HG03039 (cell line): ENCODE measurements at regions not wholly inside any gene's neighbourhood (a gene's known extent, or its start where the extent isn't known, plus 50 kb on each side); places are given as distances from the start of the nearest gene placed in this dataset.

Experiments used
- ATAC-seq: cut with Tn5 transposase; IDR thresholded peaks from one replicate; pipeline ENCODE4 v1.9.1; 2021; ENCODE audit warnings: mild to moderate bottlenecking, moderate library complexity; ENCODE audit not compliant: unreplicated experiment

DNA sequence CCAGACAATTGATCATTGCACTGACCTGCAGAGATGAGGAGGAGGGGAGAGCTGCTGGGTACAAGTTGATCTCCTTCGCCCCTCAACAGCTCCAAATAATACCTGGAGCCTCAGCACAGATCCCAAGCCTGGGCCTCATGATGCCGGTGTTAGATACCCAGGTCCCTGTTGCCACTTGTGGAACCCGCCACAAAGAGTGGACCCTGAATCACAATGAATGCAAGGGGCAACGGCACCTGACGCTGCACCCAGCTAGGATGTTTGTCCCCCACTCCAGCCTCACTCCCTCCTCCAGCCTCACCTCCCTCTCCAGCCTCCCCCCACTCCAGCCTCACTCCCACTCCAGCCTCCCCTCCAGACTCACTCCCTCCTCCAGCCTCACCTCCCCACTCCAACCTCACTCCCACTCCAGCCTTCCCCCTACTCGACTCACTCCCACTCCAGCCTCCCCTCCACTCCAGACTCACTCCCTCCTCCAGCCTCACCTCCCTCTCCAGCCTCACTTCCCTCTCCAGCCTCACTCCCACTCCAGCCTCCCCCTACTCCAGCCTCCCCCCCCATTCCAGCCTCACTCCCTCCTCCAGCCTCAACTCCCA, 879.0 kb downstream of the BRD1 start:
- ATAC-seq: no peak

DNA sequence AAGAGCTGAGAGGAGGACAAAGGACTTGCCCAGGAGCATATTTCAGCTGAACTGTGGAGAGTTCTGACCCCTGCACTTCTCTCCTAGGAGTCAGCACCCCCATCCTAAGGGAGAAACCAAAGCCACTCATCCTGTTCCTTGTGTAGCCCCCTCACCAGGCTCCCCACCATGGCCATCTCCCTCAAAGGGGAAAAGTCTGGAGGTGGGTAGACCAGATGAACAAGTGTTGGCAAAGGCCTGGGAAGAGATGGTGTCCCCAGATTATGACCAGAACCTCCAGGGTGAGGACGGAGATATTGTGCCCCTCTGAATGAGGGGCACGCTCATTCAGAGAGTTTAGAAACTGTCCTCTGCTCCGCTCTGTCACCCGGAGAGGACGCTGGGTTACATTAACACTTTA, 880.0 kb downstream of the BRD1 start:
- no peak for ATAC-seq

DNA sequence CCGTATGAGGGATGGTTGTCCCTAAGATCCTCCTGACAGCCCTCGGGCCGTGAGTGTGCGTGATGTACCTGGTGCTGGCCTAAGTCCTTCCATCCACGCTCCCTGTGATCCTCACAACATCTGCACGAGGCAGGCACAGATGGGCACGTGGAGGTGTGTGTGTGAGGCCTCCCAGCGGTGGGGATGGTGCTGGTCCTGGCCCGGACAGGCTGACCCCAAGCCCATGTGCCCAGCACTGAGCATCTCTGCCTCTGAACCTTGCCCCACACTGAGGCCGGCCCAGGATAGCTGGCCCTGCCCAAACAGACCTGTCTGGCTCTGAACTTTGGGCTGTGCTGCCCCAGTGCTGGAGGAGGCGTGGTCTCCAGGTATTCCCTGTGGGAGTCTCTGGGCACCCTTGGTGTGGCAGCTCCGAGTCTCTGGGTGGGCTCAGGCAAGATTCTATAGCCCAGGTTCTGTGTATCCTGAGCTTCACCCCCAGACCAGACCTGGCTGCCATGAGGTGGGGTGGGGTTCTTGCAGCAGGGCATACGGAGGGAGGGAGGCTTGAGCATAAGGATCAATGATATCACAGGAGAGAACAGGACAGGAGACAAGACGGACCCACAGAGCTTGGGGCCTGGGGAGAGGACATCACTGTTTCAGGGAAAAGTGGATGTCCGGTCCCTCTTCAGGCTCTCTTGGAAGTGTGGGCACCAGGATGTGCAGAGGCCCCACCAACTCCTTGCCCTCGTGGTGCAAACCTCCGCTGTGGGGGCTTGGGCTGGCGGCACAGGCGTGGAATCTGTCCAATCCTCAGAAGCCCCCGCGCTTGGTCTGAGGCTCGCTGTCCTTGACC, 881.8 kb downstream of the BRD1 start:
- ATAC-seq: no peak

DNA sequence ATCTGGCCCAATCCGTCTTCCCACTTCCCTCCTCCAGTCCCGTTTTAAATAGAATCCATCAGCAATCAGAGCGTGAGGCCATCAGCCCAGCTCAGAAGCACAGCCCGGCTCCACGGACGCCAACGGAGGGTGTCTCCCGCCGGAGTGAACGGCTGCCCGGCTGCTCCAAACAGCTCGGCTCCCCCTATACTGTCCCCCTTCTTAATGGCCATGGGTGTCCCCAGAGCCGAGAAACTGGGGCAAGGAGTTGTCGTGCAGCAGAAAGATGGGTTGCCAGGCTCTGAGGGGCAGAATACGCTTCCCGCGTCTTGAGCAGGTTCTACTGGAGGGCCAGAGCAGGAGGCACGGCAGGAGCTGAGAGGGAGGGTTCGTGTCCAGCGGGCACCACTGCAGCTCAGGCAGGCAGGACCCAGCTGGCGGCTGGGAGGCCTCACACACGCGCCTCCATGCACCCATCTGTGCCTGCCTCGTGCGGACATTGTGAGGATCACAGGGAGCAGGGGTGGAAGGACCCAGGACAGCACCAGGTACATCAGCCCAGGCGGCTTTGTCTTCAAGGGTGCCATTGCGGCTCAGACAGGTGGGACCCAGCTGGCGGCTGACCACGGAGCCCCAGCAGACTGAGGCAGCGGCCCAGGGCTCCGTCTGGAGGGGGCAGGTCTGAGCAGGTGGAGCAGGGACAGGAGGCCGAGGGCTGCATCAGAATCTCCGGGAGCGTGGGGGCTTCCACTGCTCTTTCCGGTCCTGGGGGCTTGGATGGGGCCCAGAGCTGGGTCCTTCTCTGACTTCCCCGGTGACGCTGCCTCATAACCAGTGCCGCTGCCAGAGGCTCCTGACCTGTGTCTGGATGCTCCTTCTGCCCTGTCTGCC, 882.7 kb downstream of the BRD1 start:
- ATAC-seq: no peak

DNA sequence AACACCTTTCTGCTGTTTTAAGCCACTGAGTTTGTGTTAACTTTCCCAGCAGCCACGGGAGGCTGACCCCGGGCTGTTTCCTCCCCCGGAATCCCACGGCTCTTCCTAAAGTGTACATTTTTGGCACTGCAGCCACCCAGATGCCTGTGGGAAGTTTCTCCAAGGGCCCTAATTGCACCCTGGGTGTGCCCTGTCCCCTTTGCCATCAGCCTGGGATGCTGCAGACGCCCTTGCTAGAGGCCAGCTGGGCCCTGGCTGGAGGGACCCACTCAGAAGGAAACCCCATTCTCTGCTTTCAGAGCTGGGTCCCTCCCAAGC, 883.3 kb downstream of the BRD1 start:
- ATAC-seq: no peak

DNA sequence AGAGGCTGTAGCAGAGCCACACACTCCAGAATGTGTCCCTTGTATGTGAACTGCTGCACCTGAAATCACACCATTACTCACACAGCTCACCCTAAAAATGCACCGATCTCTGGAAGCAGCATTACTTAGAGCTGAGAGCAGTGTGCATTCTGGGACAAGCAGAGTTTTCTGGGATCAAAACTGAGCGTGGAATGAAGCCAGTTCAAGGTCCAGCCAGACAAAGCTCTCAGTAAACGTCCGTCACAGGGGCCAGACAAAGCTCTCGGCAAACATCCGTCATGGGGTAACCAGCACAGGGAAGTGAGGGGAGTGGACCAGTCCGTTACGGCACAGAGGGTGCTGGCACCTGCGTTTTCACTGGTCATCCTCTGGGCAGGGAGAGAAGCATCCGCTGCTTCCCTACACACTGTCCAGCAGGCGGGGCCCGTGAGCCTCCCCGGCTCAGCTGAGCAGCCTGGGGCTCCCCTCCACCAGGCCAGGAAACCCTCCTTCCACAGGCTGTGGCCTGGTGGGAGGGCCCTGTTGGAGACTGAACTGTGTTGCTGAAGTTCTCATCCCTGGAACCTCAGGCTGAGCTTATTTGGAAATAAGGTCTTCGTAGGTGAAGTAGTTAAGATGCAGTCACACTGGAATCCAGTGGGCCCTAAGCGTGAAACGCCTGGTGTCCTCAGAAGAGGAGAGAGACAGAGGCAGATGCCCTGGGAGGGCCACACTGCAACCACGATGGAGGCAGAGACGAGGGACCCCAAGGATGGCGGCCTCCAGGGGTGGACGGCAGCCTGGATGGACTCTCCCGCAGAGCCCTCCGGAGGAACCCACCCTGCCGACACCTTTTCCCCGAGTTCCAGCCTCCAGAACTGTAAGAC, 883.9 kb downstream of the BRD1 start:
- ATAC-seq: no peak

DNA sequence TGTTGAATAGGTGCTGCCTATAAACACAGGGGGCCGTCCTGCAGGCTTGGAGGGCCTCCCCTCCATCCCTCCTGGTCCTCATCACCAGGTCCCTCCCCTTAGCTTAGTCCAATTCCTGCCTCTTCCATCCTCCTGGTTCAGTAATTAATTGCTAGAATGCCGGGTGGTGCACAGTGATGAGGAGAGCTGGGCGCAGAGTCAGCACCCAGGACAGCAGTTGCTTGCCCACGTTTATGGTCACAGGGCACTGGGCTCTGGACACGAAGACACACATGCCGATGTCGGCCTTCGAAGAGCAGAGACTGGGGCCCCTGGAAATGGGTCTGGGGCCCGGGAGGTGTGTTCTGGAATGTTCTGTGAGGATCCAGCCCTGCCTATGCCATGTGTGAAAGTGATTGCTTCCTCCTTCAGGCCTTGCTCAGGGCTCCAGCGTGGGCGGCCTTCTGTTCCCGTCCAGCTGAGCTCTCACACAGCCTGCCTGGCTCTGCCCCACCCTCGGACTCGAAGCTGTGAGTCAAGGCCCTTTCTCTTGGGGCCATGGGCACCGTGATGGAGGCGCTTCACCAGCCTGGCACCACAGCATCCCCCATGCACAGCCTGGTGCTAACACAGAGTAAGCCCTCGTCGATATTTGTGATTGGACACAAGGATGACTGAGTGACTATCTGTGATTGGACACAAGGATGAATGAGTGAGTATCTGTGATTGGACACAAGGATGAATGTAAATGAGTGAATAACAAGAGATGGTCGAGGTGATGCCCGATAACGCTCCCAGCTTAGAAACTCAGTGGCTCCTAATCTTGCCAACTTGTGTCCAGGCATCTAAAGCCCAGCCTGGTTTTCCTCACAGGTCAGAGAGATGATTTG, 884.7 kb downstream of the BRD1 start:
- no peak for ATAC-seq

DNA sequence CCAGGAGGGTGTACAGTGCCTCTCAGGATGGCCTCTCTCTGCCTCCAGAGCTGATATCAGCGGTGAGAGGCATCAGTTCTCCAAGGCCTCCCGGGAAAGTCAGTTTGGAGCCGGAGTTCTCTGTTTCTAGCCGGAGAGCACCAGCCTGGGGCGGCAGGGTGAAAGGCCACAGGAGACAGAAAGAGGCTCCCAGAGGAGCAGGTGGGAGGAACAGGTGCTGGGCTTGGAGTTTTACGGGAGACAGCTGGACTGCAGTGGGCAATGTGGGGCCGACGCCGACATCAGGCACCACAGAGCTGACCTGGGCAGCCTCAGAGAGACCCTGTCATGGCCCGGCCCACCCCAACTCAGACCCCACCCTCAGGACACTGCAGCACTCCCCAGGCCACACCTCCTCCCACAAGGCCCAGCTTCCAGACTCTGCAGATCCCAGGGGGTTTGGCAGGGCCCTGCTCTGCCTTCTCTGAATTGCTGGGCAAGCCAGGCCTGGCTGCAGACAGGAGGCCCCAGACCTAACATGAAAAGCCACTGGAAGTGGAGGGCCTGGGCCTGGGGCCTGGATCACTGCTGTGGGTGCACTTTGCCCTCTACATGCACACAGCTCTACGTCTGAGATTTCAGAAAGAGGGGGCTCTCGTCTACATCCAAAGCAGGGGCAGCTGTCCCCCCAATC, 885.6 kb downstream of the BRD1 start:
- no peak for ATAC-seq

DNA sequence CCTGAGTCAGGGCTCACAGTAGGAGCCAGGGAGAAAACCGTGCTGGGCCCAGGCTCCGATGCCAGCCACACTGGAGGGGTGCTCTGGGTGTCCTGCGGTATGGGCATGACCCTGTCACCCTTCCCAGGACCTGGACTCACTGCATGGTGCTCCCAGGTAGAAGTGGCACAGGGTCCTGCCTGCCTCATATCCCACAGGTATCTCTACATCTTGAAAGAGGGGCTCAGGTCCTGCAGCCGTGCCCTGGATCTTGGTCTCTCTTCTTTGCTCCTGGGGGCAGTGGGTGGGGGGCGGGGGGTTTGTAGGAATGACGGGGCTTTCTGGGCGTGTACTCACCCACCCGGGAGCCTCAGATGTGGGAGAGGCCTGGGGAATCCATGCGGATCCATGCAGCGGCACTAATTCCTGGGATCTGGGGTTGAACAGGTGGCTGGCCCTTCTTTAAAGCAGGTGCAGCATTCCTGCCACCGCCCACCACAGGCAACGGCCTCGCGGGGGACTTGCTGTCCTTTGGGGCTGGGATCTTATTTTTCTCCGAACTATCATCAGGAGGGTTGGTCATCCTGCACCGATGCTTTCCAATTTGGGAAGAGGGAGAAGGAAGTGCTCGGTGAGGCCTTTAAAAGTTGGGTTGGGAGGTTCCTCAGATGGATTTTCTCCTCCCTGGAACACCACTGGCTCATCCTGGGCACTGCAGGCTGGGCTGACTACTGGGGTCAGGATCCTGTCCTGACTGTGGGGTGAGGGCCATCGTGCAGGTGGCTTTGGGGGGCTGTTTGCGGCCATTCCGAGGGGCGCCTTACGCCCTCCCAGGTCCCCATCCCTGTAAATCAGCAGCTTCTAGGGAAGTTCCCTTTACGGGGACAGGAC, 886.4 kb downstream of the BRD1 start:
- ATAC-seq: no peak

DNA sequence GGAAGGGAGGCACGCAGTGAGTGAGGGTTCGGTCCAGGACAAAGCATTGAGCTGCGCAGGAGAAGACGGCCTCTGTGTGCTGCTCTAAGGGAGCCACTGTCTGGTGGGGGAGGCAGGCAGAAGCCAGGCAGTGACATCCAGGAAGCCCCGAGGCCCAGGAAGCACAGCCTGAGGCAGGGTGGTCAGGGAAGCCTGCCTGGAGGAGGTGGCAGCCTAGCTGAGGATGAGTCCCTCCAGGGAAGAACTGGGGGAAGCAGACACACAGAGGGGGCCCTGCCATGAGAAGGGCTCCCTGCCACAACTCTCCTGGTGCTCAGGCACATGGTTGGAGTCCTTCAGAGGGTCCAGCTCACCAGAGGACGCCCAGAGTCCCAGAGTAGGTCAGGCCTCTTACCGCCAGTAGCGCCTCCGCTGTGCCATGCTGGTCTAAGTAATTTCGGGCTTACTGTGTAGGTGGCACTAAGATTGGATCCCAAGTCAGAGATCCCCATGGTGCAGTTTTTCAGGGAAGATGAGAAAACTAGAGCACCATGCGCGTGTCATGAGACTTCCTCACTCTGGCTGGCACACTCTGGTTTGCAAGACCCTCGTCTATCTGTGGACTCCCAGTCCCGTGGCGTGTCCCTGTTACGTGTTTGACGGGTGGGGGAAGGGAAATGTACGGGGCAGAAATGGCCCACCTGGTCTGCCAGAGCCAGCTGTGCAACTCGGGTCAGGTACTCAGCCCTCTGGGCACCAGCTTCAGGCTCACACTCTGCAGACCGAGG, 887.2 kb downstream of the BRD1 start:
- ATAC-seq: no peak

DNA sequence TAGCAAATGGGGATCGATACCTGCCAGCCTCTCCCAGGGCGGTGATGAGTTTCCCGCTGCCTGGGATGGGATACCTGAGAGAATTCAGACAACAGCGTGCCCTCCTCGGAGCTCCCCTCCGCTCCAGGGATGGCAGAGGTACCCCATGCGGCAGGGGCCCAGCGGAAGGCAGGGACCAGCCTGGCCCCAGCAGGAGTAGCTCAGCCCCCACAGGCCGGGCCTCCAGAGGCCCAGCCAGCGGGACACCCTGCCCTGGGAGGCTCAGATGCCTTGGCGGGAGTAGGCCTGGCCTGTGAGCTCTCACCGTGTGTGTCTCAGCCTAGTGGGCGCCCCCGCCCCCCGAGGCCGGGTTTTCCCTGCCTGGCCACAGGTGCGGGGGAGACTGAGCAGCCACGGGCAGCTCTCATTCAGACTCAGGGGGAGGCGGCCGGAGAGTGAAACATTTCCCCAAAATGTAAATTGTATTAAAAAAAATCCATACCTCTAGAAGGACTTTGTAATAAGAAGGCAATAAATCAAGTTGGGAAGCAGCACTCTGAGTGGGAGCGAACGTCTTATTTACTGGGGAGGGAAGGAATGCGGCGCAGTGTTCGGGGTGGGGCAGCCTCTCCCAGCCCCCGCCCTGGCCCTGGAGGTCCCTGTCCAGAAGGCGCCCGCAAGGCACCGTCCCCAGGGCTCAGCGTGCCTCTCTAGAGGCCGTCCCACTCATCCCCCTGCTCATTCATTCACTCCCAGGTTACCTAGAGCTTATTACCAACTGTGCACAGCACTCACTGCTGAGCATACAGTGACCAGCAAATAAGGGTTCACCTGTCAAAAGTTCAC, 888.0 kb downstream of the BRD1 start:
- ATAC-seq: no peak

DNA sequence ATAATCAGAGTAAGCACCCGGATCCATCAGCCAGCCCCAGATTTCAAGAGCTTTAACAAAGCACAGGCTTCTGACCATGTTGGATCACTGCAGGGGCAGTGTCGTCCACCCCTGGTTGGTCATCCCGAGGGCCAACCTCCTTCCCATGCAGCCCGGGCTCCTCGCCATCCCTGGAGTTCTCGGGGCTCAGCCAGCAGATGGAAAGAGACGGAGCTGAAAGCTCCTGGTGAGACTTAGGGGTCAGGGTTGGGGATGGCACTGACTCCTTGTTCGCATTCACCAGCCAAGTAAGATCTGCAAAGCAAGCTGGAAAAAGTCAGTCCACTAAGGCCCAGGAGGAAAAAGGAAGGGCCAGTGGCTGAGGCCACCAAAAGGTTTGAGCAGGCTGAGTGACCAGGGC, 888.9 kb downstream of the BRD1 start:
- no peak for ATAC-seq

DNA sequence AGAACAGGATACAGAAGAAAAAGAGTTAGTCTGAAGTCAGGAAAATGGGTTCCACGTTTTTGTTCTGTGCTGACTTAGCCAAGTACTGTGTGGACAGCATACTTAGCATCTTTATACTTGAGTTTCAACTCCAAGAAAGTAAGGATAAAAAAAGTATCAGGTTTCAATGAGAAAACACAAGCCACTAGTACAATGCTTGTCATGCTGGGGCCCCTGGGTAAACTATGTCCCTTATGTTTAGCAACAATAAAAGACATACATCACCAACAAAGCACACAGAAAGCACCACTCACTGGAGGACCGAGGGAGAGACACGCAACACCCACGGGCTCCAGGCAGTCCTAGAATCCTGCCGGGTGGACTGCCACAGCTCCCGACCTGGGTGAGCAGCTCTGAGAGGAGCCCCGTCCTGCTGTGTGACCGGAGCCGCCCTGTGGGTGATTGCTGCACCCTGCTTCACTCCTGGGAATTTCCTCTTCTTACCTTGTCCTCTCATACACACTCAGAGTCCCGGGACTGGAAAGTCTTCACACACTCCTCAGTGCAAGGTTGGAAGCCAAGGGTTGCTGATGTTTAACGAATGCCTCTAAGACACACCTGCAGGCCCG, 890.5 kb downstream of the BRD1 start:
- no peak for ATAC-seq

DNA sequence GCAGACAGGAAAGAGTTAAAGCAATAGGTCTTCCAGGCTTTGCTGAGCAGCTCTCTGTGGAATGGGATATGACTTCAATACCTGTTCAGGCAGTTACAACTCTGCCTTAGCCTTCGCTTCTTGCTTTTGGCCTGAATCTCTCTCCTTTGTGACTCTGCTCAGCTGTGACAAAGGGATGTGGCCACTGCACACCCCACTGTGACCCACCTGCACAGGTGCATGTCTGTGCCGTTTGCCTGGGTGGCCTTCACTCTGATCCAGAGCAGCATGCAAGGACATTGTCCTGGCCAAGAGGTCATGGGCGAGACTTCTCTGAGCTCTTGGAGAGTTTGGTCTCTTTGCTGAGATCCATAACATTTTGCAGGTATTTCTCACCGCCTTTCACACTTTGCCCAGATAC, 891.3 kb downstream of the BRD1 start:
- ATAC-seq: no peak

DNA sequence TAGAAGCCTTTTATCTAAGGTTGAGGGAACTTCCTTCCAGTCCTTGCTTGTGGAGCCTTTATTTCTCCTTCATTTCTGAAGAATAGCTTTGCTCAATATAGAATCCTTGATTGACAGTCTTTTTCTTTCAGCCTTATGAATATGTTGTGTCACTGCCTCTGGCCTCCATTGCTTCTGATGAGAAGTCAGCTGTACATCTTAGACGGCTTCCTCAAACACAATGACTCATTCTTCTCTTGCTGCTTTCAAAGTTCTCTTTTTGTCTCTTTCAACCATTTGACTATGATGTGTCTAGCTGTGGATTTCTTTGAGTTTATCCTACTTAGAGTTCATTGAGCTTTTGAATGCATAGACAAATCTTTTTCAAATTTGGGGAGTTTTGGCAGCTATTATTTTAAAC, 893.2 kb downstream of the BRD1 start:
- no peak for ATAC-seq

DNA sequence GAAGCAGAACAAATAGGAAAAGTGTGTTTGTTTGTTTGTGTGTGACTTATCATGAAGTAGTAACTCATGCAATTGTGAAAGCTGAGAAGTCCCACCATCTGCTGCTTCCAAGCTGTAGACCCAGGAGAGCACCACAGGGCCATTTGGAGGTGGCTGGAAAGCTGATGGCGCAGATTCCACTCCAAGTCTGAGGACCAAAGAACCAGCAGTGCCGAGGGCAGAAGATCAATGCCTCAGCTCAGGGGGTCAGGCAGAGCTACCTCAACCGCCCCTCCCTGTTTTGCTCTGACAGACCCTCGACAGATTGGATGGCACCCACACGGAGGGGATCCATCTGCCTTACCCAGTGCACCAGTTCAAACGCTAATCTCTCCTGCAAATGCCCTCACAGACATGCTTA, 896.2 kb downstream of the BRD1 start:
- no peak for ATAC-seq
